GM20000 (cell line): ENCODE measurements at regions not wholly inside any gene's neighbourhood (a gene's known extent, or its start where the extent isn't known, plus 50 kb on each side); places are given as distances from the start of the nearest gene placed in this dataset.

Experiments
- DNase-seq: peaks from one replicate; pipeline ENCODE4 v3.0.0; 2012; ENCODE audit warnings: low spot score
- TF ChIP-seq, protein P1 (sequence below): IDR thresholded peaks from 2 replicates; pipeline ENCODE4 v1.5.1; 2012; ENCODE audit warnings: mild to moderate bottlenecking, control low read depth; ENCODE audit errors: extremely low read depth, missing control alignments

DNA sequence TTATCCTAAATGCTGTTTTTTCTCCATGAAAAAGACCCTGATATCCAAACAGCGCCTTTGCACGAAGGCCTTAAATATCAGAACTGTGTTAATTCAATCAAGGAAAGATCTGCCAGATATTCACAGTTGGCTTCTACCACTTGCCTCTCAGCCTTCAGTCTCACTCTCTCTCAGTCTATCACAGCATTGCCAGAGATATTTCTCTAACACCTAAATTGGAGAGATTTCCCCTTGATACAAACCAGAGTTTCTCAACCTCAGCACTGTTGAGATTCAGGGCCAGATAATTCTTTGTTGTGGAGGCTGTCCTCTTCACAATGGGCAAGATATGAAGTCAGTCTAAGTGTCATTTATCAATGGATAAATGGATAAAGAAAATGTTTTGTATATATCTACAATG lies 454.1 kb upstream of the MAF start:
- TF ChIP-seq, protein P1, sequence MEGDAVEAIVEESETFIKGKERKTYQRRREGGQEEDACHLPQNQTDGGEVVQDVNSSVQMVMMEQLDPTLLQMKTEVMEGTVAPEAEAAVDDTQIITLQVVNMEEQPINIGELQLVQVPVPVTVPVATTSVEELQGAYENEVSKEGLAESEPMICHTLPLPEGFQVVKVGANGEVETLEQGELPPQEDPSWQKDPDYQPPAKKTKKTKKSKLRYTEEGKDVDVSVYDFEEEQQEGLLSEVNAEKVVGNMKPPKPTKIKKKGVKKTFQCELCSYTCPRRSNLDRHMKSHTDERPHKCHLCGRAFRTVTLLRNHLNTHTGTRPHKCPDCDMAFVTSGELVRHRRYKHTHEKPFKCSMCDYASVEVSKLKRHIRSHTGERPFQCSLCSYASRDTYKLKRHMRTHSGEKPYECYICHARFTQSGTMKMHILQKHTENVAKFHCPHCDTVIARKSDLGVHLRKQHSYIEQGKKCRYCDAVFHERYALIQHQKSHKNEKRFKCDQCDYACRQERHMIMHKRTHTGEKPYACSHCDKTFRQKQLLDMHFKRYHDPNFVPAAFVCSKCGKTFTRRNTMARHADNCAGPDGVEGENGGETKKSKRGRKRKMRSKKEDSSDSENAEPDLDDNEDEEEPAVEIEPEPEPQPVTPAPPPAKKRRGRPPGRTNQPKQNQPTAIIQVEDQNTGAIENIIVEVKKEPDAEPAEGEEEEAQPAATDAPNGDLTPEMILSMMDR = no peak
- no peak for DNase-seq

GRCh38 chr16:80051040-80051439 lies 450.5 kb upstream of the MAF start:
- TF ChIP-seq, protein P1 = no peak
- no peak for DNase-seq

DNA sequence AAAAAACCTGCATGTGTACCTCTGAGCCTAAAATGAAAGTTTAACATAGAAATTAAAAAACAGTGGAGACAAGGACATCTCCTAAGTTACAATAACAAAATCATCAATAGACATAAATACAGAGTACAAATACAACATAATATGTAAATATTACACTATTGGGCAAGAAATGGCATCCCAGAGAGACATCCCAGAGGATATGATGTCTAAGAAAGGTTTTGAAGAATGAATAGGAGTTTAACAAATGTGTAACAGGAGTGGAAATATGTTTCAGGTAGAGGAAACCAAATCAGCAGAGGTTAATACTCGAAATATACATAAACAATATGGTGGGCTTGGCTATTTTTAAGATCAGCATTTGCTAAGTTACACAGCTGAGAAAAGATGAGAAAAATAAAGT lies 447.7 kb upstream of the MAF start:
- TF ChIP-seq, protein P1 = no peak
- DNase-seq = no peak

DNA sequence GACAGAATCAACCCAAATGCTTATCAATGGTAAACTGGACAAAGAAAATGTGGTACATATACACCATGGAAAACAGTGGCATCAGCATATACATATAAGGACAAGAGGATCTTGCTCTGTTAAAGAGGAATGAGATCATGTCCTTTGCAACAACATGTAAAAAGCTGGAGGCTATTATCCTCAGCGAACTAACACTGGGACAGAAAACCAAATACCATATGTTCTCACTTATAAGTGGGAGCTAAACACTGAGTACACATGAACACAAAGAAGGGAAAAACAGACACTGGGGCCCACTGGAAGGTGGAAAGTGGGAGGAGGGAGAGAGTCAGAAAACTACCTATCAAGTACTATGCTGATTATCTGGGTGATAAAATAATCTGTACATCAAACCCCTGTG lies 447.3 kb upstream of the MAF start:
- TF ChIP-seq, protein P1 = no peak
- DNase-seq = no peak

DNA sequence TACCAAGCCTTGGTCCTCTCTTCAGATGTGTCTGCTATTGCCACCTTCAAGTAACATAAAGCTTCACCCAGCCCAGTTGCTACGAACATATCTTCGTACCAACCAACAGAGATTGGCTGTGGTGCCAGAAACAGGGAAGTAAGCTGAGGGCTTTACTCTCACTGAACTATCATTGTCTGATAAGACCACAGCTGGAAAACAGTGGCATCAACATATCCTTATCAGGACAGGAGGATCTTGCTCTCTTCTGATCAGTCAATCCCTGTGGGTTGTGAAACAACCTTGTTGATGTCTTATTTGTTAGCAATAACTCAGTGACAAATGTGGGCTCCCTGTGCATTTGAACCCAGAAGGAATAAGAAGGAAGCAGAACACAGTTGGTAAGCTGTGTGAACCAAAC lies 446.3 kb upstream of the MAF start:
- TF ChIP-seq, protein P1 = no peak

GRCh38 chr16:80046261-80046660 lies 445.7 kb upstream of the MAF start:
- TF ChIP-seq, protein P1 = no peak

More for the DNA sequence above, 446.3 kb upstream of the MAF start:
- no peak for DNase-seq

DNA sequence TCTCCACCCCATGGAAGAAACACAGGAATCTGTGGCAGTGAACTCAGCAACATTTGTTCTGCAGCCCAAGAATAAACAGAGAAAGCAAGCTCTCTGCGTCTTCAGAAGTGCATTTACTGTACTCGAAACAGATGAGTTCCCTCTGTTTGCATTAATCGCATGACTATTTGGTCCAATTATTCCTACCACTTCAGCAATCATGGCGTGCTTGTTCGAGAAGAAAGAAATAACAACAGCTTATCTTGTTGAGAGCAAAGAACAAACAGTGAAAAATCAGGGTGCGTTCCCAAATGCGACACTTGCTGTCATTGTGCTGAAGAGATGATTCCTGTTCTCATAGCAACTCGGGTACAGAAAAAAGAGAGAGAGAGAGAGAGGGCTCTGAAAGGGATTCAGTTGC lies 445.3 kb upstream of the MAF start:
- TF ChIP-seq, protein P1 = no peak
- no peak for DNase-seq

More at GRCh38 chr16:80046261-80046660, 445.7 kb upstream of the MAF start:
- no peak for DNase-seq
